ENCODE measurements at regions not wholly inside any gene's neighbourhood (a gene's known extent, or its start where the extent isn't known, plus 50 kb on each side); places are given as distances from the start of the nearest gene placed in this dataset.

- Histone ChIP-seq H3K23ac (ENCODE audit: low read depth, low read length) (no peak overlapping the region), H3K4ac (ENCODE audit: low read depth, low read length) (no peak overlapping the region), H3K14ac (replicated peaks; ENCODE audit: low read depth, low read length) (no peak overlapping the region), H3K4me2 (ENCODE audit: low read depth, low read length) (no peak overlapping the region), H4K5ac (ENCODE audit: low read depth, low read length) (no peak overlapping the region), H4K8ac (ENCODE audit: low read depth in 2 of 2, low read length in 2 of 2) (no peak overlapping the region), H2BK120ac (ENCODE audit: low read depth, low read length) (no peak overlapping the region), H3K79me1 (ENCODE audit: low read depth in 1 of 2, low read length in 2 of 2) (no peaks in the 10 kb centered on the region), H2AK5ac (ENCODE audit: low read depth, low read length) (no peak overlapping the region), H3K27me3 (ENCODE audit: control insufficient read depth, insufficient read depth, low read length) (no peaks in the 10 kb centered on the region), H3K4me1 (ENCODE audit: control insufficient read depth, insufficient read depth, low read length) (no peaks in the 10 kb centered on the region), H2BK5ac (ENCODE audit: low read depth, low read length, poor library complexity, severe bottlenecking) (no peak overlapping the region), H3K36me3 (ENCODE audit: control insufficient read depth, insufficient read depth, low read length) (no peaks in the 10 kb centered on the region), H4K91ac (ENCODE audit: insufficient read depth, low read depth, low read length) (no peak overlapping the region), H2BK15ac (ENCODE audit: low read depth, low read length) (no peak overlapping the region), H2BK20ac (ENCODE audit: low read depth, low read length) (no peak overlapping the region), H3K9me1 (ENCODE audit: insufficient read depth, low read length) (no peaks in the 10 kb centered on the region), H3K9ac (ENCODE audit: low read depth, low read length) (no peak overlapping the region), H3K4me3 (ENCODE audit: insufficient read depth, low read depth, low read length) (no peak overlapping the region), H2AK9ac (replicated peaks; ENCODE audit: low read depth, low read length, poor library complexity) (no peak overlapping the region), H4K20me1 (ENCODE audit: insufficient read depth, low read length) (no peaks in the 10 kb centered on the region), H3K18ac (ENCODE audit: low read depth, low read length) (no peak overlapping the region), H3K27ac (ENCODE audit: insufficient read depth, low read length) (no peak overlapping the region), H3K9me3 (ENCODE audit: control insufficient read depth, insufficient read depth, low read length) (peaks cover 51% of the 10 kb centered on the region), H2AFZ (replicated peaks; ENCODE audit: low read length, poor library complexity) (no peak overlapping the region), H3K56ac (ENCODE audit: extremely low read depth, insufficient read depth, low read length) (no peak overlapping the region)
- BruUV-seq (replicated peaks) = no TSS peak
- POLR2A ChIA-PET (ENCODE audit: unreplicated experiment) = no interaction called here
- TF ChIP-seq MAFK (IDR thresholded peaks at IDR 0.05; ENCODE audit: low read depth, low read length) (no peak), RFX5 (IDR thresholded peaks at IDR 0.05; ENCODE audit: low read depth, low read length) (no peak), CEBPB (IDR thresholded peaks at IDR 0.05; ENCODE audit: low read depth, low read length) (no peak), POLR2A (IDR thresholded peaks at IDR 0.05; ENCODE audit: low read depth, low read length) (no peak), BHLHE40 (IDR thresholded peaks at IDR 0.05; ENCODE audit: low read depth, low read length) (no peak), SMC3 (IDR thresholded peaks at IDR 0.05; ENCODE audit: low read depth, low read length) (no peak), MAZ (IDR thresholded peaks at IDR 0.05; ENCODE audit: borderline replicate concordance, low read depth, low read length) (no peak), NFE2L2 (IDR thresholded peaks at IDR 0.05; ENCODE audit: low read depth, low read length) (no peak), MXI1 (IDR thresholded peaks at IDR 0.05; ENCODE audit: borderline replicate concordance, low read depth, low read length) (no peak), USF2 (IDR thresholded peaks at IDR 0.05; ENCODE audit: low read depth, low read length) (no peak), RCOR1 (IDR thresholded peaks at IDR 0.05; ENCODE audit: insufficient replicate concordance, low read length) (no peak), CTCF (conservative IDR thresholded peaks at IDR 0.05; ENCODE audit: low read depth, low read length) (no peak), CHD1 (IDR thresholded peaks at IDR 0.05; ENCODE audit: low read depth, low read length) (no peak), FOS (IDR thresholded peaks at IDR 0.05; ENCODE audit: low read depth, low read length) (no peak), RAD21 (IDR thresholded peaks at IDR 0.05; ENCODE audit: low read length) (no peak)
- TF ChIP-seq, protein P1, sequence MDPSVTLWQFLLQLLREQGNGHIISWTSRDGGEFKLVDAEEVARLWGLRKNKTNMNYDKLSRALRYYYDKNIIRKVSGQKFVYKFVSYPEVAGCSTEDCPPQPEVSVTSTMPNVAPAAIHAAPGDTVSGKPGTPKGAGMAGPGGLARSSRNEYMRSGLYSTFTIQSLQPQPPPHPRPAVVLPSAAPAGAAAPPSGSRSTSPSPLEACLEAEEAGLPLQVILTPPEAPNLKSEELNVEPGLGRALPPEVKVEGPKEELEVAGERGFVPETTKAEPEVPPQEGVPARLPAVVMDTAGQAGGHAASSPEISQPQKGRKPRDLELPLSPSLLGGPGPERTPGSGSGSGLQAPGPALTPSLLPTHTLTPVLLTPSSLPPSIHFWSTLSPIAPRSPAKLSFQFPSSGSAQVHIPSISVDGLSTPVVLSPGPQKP (IDR thresholded peaks at IDR 0.05; ENCODE audit: borderline replicate concordance, low read depth, low read length) = no peak
- DNase-seq (no peak), ATAC-seq (ENCODE audit: low read depth) (no peak)
- dilution Hi-C loops (cut with HindIII; ENCODE audit: low sequenced_read_pairs, unreplicated experiment) (no loop called here), intact Hi-C loops (cut with micrococcal nuclease) (no loop called here), in situ Hi-C loops (cut with MboI; ENCODE audit: low sequenced_read_pairs) (no loop called here)
- 42% methylated on average over 9 of the region's 10 CpGs; no CpG with 5 or more reads in 1 of the 2 experiments for WGBS, 2 experiments (ENCODE audit: extremely low coverage in 2 of 2, insufficient read length in 1 of 2)
- CTCF ChIA-PET = no interaction called here
These were observed 130.7 kb downstream of the TUBA3C start for GRCh38 chr13:19050901-19051300.
